Ishikawa (cell line): ENCODE measurements at regions not wholly inside any gene's neighbourhood (a gene's known extent, or its start where the extent isn't known, plus 50 kb on each side); places are given as distances from the start of the nearest gene placed in this dataset.

Experiments used
- CREB1 ChIP-seq: IDR thresholded peaks from 2 replicates; pipeline ENCODE4 v1.6.1; 2012; ENCODE audit warnings: low read depth
- EGR1 ChIP-seq: IDR thresholded peaks from 2 replicates; pipeline ENCODE4 v1.6.1; 2012
- EP300 ChIP-seq: IDR thresholded peaks from 2 replicates; pipeline ENCODE4 v1.6.1; 2012; ENCODE audit warnings: borderline replicate concordance
- FOXM1 ChIP-seq: IDR thresholded peaks from 2 replicates; pipeline ENCODE4 v1.6.1; 2012; ENCODE audit warnings: low read depth, borderline replicate concordance
- NFIC ChIP-seq: IDR thresholded peaks from 2 replicates; pipeline ENCODE4 v1.6.1; 2012
- RAD21 ChIP-seq: IDR thresholded peaks from 2 replicates; pipeline ENCODE4 v1.6.1; 2012; ENCODE audit warnings: low read depth
- REST ChIP-seq: IDR thresholded peaks from 2 replicates; pipeline ENCODE4 v1.6.1; 2012; ENCODE audit warnings: low read depth, mild to moderate bottlenecking
- TAF1 ChIP-seq: IDR thresholded peaks from 2 replicates; pipeline ENCODE4 v1.6.1; 2012; ENCODE audit warnings: low read depth, mild to moderate bottlenecking
- TF ChIP-seq, protein P1 (sequence below): IDR thresholded peaks from 2 replicates; pipeline ENCODE4 v1.6.1; 2012
- TF ChIP-seq, protein P2 (sequence below): IDR thresholded peaks from 2 replicates; pipeline ENCODE4 v1.6.1; 2012

GRCh38 chr12:69123919-69124638, 115.3 kb upstream of the CPSF6 start:
- TF ChIP-seq FOXM1 (no peak), NFIC (no peak), EP300 (no peak), RAD21 (no peak), TAF1 (no peak), REST (no peak), EGR1 (no peak), CREB1 (no peak)
- TF ChIP-seq, protein P1, sequence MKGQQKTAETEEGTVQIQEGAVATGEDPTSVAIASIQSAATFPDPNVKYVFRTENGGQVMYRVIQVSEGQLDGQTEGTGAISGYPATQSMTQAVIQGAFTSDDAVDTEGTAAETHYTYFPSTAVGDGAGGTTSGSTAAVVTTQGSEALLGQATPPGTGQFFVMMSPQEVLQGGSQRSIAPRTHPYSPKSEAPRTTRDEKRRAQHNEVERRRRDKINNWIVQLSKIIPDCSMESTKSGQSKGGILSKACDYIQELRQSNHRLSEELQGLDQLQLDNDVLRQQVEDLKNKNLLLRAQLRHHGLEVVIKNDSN, result no peak
- TF ChIP-seq, protein P2, sequence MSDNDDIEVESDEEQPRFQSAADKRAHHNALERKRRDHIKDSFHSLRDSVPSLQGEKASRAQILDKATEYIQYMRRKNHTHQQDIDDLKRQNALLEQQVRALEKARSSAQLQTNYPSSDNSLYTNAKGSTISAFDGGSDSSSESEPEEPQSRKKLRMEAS, result no peak
